Neuronal stem cell (in vitro differentiated cells): ENCODE measurements at regions not wholly inside any gene's neighbourhood (a gene's known extent, or its start where the extent isn't known, plus 50 kb on each side); places are given as distances from the start of the nearest gene placed in this dataset.
"Not testable (repeated sequence)": the region's sequence is repeated elsewhere in the genome, so short reads cannot be mapped to it uniquely, and the experiment has no call there.

Source experiments
- DNase-seq: peaks from one replicate; pipeline ENCODE4 v3.0.0-alpha.2; 2013; ENCODE audit warnings: low spot score
- H2AFZ ChIP-seq: one replicate; pipeline ENCODE4 v1.6.1; 2013; ENCODE audit warnings: mild to moderate bottlenecking, low read length, inconsistent platforms
- H2AK5ac ChIP-seq: 2 replicates; pipeline ENCODE4 v1.6.1; 2013; ENCODE audit warnings: low read depth, mild to moderate bottlenecking, inconsistent platforms, low read length, moderate library complexity, mixed read lengths
- H2BK120ac ChIP-seq: 2 replicates; pipeline ENCODE4 v1.6.1; 2013; ENCODE audit warnings: low read depth, mild to moderate bottlenecking, inconsistent platforms, low read length, moderate library complexity, mixed read lengths
- H2BK12ac ChIP-seq: one replicate; pipeline ENCODE4 v1.6.1; 2013; ENCODE audit warnings: low read length, inconsistent platforms
- H2BK15ac ChIP-seq: 2 replicates; pipeline ENCODE4 v1.6.1; 2013; ENCODE audit warnings: mild to moderate bottlenecking, low read length, inconsistent platforms, mixed read lengths
- H2BK5ac ChIP-seq: one replicate; pipeline ENCODE4 v1.6.1; 2013; ENCODE audit warnings: inconsistent platforms, mild to moderate bottlenecking, low read length, moderate library complexity
- H3K14ac ChIP-seq: one replicate; pipeline ENCODE4 v1.6.1; 2013; ENCODE audit warnings: low read length, inconsistent platforms
- H3K18ac ChIP-seq: 2 replicates; pipeline ENCODE4 v1.6.1; 2013; ENCODE audit warnings: low read length, inconsistent platforms
- H3K23ac ChIP-seq: 2 replicates; pipeline ENCODE4 v1.6.1; 2013; ENCODE audit warnings: low read depth, mild to moderate bottlenecking, mixed read lengths, low read length, inconsistent platforms; ENCODE audit not compliant: poor library complexity
- H3K27ac ChIP-seq: replicated peaks from 3 replicates; pipeline ENCODE4 v1.5.1; 2013; ENCODE audit warnings: low read length, inconsistent platforms
- H3K27me3 ChIP-seq, 3 experiments: 2 replicates each; pipeline ENCODE4 v1.6.1; 2013; ENCODE audit warnings: low read length in 3 of 3, mild to moderate bottlenecking in 2 of 3, inconsistent platforms in 1 of 3, low read depth in 1 of 3, mixed read lengths in 1 of 3, moderate library complexity in 1 of 3; ENCODE audit not compliant: control insufficient read depth in 3 of 3, insufficient read depth in 3 of 3
- H3K36me3 ChIP-seq, 2 donors: replicated peaks in 1 of 2; 2 replicates each; pipeline ENCODE4 v1.6.1; 2013; ENCODE audit warnings: low read length in 2 of 2; ENCODE audit not compliant: control insufficient read depth in 2 of 2, insufficient read depth in 2 of 2
- H3K4ac ChIP-seq: 2 replicates; pipeline ENCODE4 v1.6.1; 2013; ENCODE audit warnings: inconsistent platforms, mild to moderate bottlenecking, low read length, moderate library complexity
- H3K4me1 ChIP-seq, 2 donors: 1 replicate in 1 of 2; 2 replicates in 1 of 2; pipeline ENCODE4 v1.6.1; 2013; ENCODE audit warnings: low read length in 2 of 2, low read depth in 1 of 2; ENCODE audit not compliant: control insufficient read depth in 2 of 2, insufficient read depth in 1 of 2
- H3K4me2 ChIP-seq: one replicate; pipeline ENCODE4 v1.6.1; 2013; ENCODE audit warnings: mild to moderate bottlenecking, low read length, inconsistent platforms; ENCODE audit not compliant: insufficient read depth, poor library complexity, severe bottlenecking
- H3K4me3 ChIP-seq, 2 donors: 2 replicates each; pipeline ENCODE4 v1.5.1; 2013; ENCODE audit warnings: low read length in 2 of 2, mild to moderate bottlenecking in 2 of 2, inconsistent platforms in 1 of 2, moderate library complexity in 1 of 2
- H3K79me1 ChIP-seq: one replicate; pipeline ENCODE4 v1.6.1; 2013; ENCODE audit warnings: low read depth, mild to moderate bottlenecking, inconsistent platforms, low read length, moderate library complexity
- H3K9ac ChIP-seq: one replicate; pipeline ENCODE4 v1.6.1; 2013; ENCODE audit warnings: mild to moderate bottlenecking, low read depth, low read length, inconsistent platforms; ENCODE audit not compliant: poor library complexity
- H3K9me3 ChIP-seq, 2 donors: replicated peaks in 1 of 2; 2 replicates each; pipeline versions ENCODE3 to v1.6.1; 2013; ENCODE audit warnings: low read length in 2 of 2, mild to moderate bottlenecking in 2 of 2, inconsistent platforms in 1 of 2, low read depth in 1 of 2, mixed read lengths in 1 of 2, moderate library complexity in 1 of 2; ENCODE audit not compliant: control insufficient read depth in 2 of 2, insufficient read depth in 1 of 2
- H4K8ac ChIP-seq: one replicate; pipeline ENCODE4 v1.6.1; 2013; ENCODE audit warnings: low read depth, mild to moderate bottlenecking, inconsistent platforms, low read length, moderate library complexity
- H4K91ac ChIP-seq: one replicate; pipeline ENCODE4 v1.6.1; 2013; ENCODE audit warnings: low read length, low read depth, mild to moderate bottlenecking, inconsistent platforms; ENCODE audit not compliant: poor library complexity
- WGBS, 2 donors: extraction: QIAGEN DNeasy Blood & Tissue Kit; methylation state at CpG; one replicate each; pipeline ENCODE4 v1.1.7; 2013; ENCODE audit warnings: missing lambda C conversion rate in 2 of 2, mixed read lengths in 1 of 2; ENCODE audit not compliant: insufficient read length in 2 of 2, insufficient replicate concordance in 1 of 2; ENCODE audit errors: extremely low coverage in 2 of 2; 5-methylcytosine and 5-hydroxymethylcytosine counted together

- Histone ChIP-seq H3K27ac (no peak overlapping the region), H3K27me3 (no peaks in the 10 kb centered on the region), H3K79me1 (no peaks in the 10 kb centered on the region), H3K4me2 (no peak overlapping the region), H2AK5ac (no peak overlapping the region), H2BK12ac (no peak overlapping the region), H3K36me3 (no peaks in the 10 kb centered on the region), H3K23ac (no peak overlapping the region), H2BK15ac (no peak overlapping the region), H3K4me1 (no peaks in the 10 kb centered on the region), H3K9ac (no peak overlapping the region), H3K4ac (no peak overlapping the region), H2BK120ac (no peak overlapping the region), H4K91ac (no peak overlapping the region), H4K8ac (no peak overlapping the region), H3K14ac (no peak overlapping the region), H3K4me3 (no peak overlapping the region), H2AFZ (no peak overlapping the region), H3K18ac (no peak overlapping the region), H3K9me3 (peaks cover 2 to 4% of the 10 kb centered on the region in 2 donors), H2BK5ac (no peak overlapping the region)
- DNase-seq, result no peak
Observed at GRCh38 chr5:103973669-103974068, 411.1 kb upstream of the NUDT12 start.

DNA sequence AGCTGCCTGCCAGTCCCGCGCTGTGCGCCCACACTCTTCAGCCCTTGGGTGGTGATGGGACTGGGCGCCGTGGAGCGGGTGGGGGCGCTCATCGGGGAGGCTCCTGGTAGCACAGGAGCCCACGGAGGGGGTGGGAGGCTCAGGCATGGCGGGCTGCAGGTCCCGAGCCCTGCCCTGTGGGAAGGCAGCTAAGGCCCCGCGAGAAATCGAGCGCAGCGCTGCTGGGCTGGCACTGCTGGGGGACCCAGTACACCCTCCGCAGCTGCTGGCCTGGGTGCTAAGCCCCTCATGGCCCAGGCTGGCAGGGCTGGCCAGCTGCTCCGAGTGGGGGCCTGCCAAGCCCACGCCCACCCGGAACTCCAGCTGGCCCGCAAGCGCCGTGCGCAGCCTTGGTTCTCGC is 403.7 kb upstream of the NUDT12 start:
- not testable (repeated sequence) for H3K9me3 ChIP-seq, H3K23ac ChIP-seq, H3K79me1 ChIP-seq, H3K4me2 ChIP-seq, H2AK5ac ChIP-seq, H3K14ac ChIP-seq, H2BK5ac ChIP-seq, H3K27me3 ChIP-seq, H3K27ac ChIP-seq, H2BK120ac ChIP-seq, H4K8ac ChIP-seq, H3K9ac ChIP-seq, H2AFZ ChIP-seq, H3K4me1 ChIP-seq, H4K91ac ChIP-seq, H2BK12ac ChIP-seq, H3K4me3 ChIP-seq, DNase-seq, H3K36me3 ChIP-seq, H3K18ac ChIP-seq, H2BK15ac ChIP-seq, H3K4ac ChIP-seq
- WGBS, 2 donors, result no CpG with 5 or more reads among the region's 25 CpGs

GRCh38 chr5:103962023-103962422 is 399.4 kb upstream of the NUDT12 start:
- Histone ChIP-seq H3K4ac (no peak overlapping the region), H2AFZ (no peak overlapping the region), H2BK120ac (no peak overlapping the region), H3K9me3 (no peaks in the 10 kb centered on the region), H3K23ac (no peak overlapping the region), H3K36me3 (no peaks in the 10 kb centered on the region), H3K9ac (no peak overlapping the region), H2BK5ac (no peak overlapping the region), H3K18ac (no peak overlapping the region), H4K8ac (no peak overlapping the region), H2AK5ac (no peak overlapping the region), H2BK15ac (no peak overlapping the region), H3K14ac (no peak overlapping the region), H3K4me3 (no peak overlapping the region), H3K4me1 (no peaks in the 10 kb centered on the region), H3K4me2 (no peak overlapping the region), H2BK12ac (no peak overlapping the region), H3K27me3 (no peaks in the 10 kb centered on the region), H3K27ac (no peak overlapping the region), H4K91ac (no peak overlapping the region), H3K79me1 (no peaks in the 10 kb centered on the region)
- no peak for DNase-seq
- WGBS, 2 donors, result no CpG with 5 or more reads among the region's 1 CpG

GRCh38 chr5:103953601-103954382 is 391.2 kb upstream of the NUDT12 start:
- Histone ChIP-seq H3K4me3 (no peak overlapping the region), H3K14ac (no peak overlapping the region), H2BK120ac (no peak overlapping the region), H3K27me3 (no peaks in the 10 kb centered on the region), H4K8ac (no peak overlapping the region), H3K27ac (no peak overlapping the region), H3K4me1 (no peaks in the 10 kb centered on the region), H2BK15ac (no peak overlapping the region), H3K23ac (no peak overlapping the region), H4K91ac (no peak overlapping the region), H3K18ac (no peak overlapping the region), H3K4ac (no peak overlapping the region), H3K4me2 (no peak overlapping the region), H2AFZ (no peak overlapping the region), H2AK5ac (no peak overlapping the region), H3K79me1 (no peaks in the 10 kb centered on the region), H3K9ac (no peak overlapping the region), H3K36me3 (no peaks in the 10 kb centered on the region), H2BK12ac (no peak overlapping the region), H2BK5ac (no peak overlapping the region), H3K9me3 (peaks cover 0 to 4% of the 10 kb centered on the region in 2 donors)
- no CpG with 5 or more reads among the region's 47 CpGs for WGBS, 2 donors
- no peak for DNase-seq
